GM12878 (cell line): ENCODE measurements at regions not wholly inside any gene's neighbourhood (a gene's known extent, or its start where the extent isn't known, plus 50 kb on each side); places are given as distances from the start of the nearest gene placed in this dataset.

ENCODE experiments used
- ATAC-seq: fragments of 200-7000 bp; cut with Tn5 transposase; 3 replicates; pipeline ENCODE4 v1.9.1; 2020; ENCODE audit warnings: mild to moderate bottlenecking, moderate library complexity
- BruUV-seq: library from RNA; stranded (reverse); fragments of 400-500 nt; replicated peaks from 2 replicates; lab custom pipeline; 2021; lab: Mats Ljungman, UMichigan
- CTCF ChIA-PET: fragments of 300-600 bp; sonication (Branson Sonifier 250); formaldehyde crosslinking; extraction: SDS; loops from one replicate; lab custom pipeline; 2021; ENCODE audit warnings: inconsistent platforms; lab: Yijun Ruan, JAX
- POLR2A ChIA-PET: fragments of 350-600 bp; formaldehyde crosslinking; extraction: SDS; loops from one replicate; lab custom pipeline; 2021; ENCODE audit warnings: inconsistent platforms; lab: Charles Lee
- RAD21 ChIA-PET: fragments of 300-600 bp; sonication (Branson Sonifier 250); formaldehyde crosslinking; loops from one replicate; lab custom pipeline; 2023; ENCODE audit warnings: antibody characterized with exemption; ENCODE audit not compliant: unreplicated experiment; lab: Charles Lee
- SMC1A ChIA-PET: fragments of 300-600 bp; sonication (Branson Sonifier 250); formaldehyde crosslinking; loops from one replicate; lab custom pipeline; 2023; ENCODE audit not compliant: unreplicated experiment, uncharacterized antibody; lab: Charles Lee
- DNase-seq: peaks from one replicate; pipeline ENCODE4 v3.0.0-alpha.2; 2011; ENCODE audit warnings: low read depth, low spot score
- FAIRE-seq: peaks from 3 replicates; lab custom pipeline; 2011; peaks lifted over from hg19 to GRCh38; lab: Jason Lieb, UNC
- H2AFZ ChIP-seq: 2 replicates; pipeline ENCODE4 v1.6.0; 2011; ENCODE audit warnings: low read depth, low read length, control low read depth; ENCODE audit not compliant: control insufficient read depth
- H3K27ac ChIP-seq: 2 replicates; pipeline ENCODE4 v1.5.1; 2011; ENCODE audit warnings: control low read depth; ENCODE audit not compliant: control insufficient read depth, insufficient read depth
- H3K27me3 ChIP-seq, 2 experiments: replicated peaks in 1 of 2; 2 replicates each; pipeline versions ENCODE4 v1.6.0 to v1.6.1; 2011; ENCODE audit warnings: low read length in 1 of 2; ENCODE audit not compliant: control insufficient read depth in 2 of 2, insufficient read depth in 2 of 2
- H3K36me3 ChIP-seq, 2 experiments: 2 replicates each; pipeline ENCODE4 v1.5.1; 2011; ENCODE audit warnings: low read length in 1 of 2; ENCODE audit not compliant: control insufficient read depth in 2 of 2, insufficient read depth in 2 of 2
- H3K4me1 ChIP-seq: 2 replicates; pipeline ENCODE4 v1.6.1; 2011; ENCODE audit warnings: mild to moderate bottlenecking, low read length, moderate library complexity, mixed read lengths; ENCODE audit not compliant: control insufficient read depth, insufficient read depth
- H3K4me2 ChIP-seq: 2 replicates; pipeline ENCODE4 v1.6.0; 2011; ENCODE audit warnings: control low read depth; ENCODE audit not compliant: control insufficient read depth, insufficient read depth
- H3K4me3 ChIP-seq: fragments of 200-600 bp; sonication (generic); 2 replicates; pipeline ENCODE4 v1.5.1; 2016
- H3K79me2 ChIP-seq: 2 replicates; pipeline ENCODE4 v1.6.0; 2011; ENCODE audit warnings: low read length; ENCODE audit not compliant: control insufficient read depth, insufficient read depth
- H3K9ac ChIP-seq: 2 replicates; pipeline ENCODE4 v1.8.0; 2011; ENCODE audit warnings: low read length, control low read depth, mixed read lengths; ENCODE audit not compliant: control insufficient read depth, insufficient read depth
- H3K9me3 ChIP-seq: replicated peaks from 3 replicates; pipeline ENCODE4 v1.5.1; 2011; ENCODE audit warnings: mild to moderate bottlenecking, low read length; ENCODE audit not compliant: control insufficient read depth, insufficient read depth
- H4K20me1 ChIP-seq: 2 replicates; pipeline ENCODE4 v1.6.0; 2011; ENCODE audit not compliant: control insufficient read depth, insufficient read depth
- CHD4 ChIP-seq: fragments of 200-600 bp; sonication (generic); IDR thresholded peaks from 2 replicates; pipeline ENCODE4 v1.6.1; 2016; ENCODE audit warnings: mild to moderate bottlenecking
- EED ChIP-seq: sonication (generic); IDR thresholded peaks from 2 replicates; pipeline ENCODE4 v1.6.1; 2016; ENCODE audit warnings: antibody characterized with exemption, low read depth
- JUND ChIP-seq: IDR thresholded peaks from 2 replicates; pipeline ENCODE4 v1.6.1; 2012; ENCODE audit warnings: low read depth, mild to moderate bottlenecking, low read length, improper control_type of control experiment, moderate library complexity
- KLF5 ChIP-seq: fragments of 450-650 bp; IDR thresholded peaks from 2 replicates; pipeline ENCODE4 v1.6.1; 2014; ENCODE audit warnings: mild to moderate bottlenecking; ENCODE audit not compliant: partially characterized antibody
- LARP7 ChIP-seq: fragments of 450-650 bp; IDR thresholded peaks from 2 replicates; pipeline ENCODE4 v1.6.1; 2017; ENCODE audit warnings: mild to moderate bottlenecking
- MTA2 ChIP-seq: fragments of 450-650 bp; IDR thresholded peaks from 2 replicates; pipeline ENCODE4 v1.6.1; 2016; ENCODE audit warnings: low read depth, mild to moderate bottlenecking, moderate library complexity
- NR2C2 ChIP-seq: IDR thresholded peaks from 2 replicates; pipeline ENCODE4 v1.6.1; 2011; ENCODE audit warnings: borderline replicate concordance, low read depth; ENCODE audit not compliant: control insufficient read depth, insufficient read length
- POLR2A ChIP-seq: IDR thresholded peaks from 2 replicates; pipeline ENCODE4 v1.6.1; 2011; ENCODE audit warnings: low read depth, mild to moderate bottlenecking, low read length
- POLR2AphosphoS2 ChIP-seq: IDR thresholded peaks from 2 replicates; pipeline ENCODE4 v1.6.1; 2011; ENCODE audit warnings: low read depth, mild to moderate bottlenecking, low read length, improper control_type of control experiment, moderate library complexity
- SPI1 ChIP-seq: IDR thresholded peaks from 2 replicates; pipeline ENCODE4 v1.6.1; 2011; ENCODE audit warnings: low read depth, mild to moderate bottlenecking, low read length, moderate library complexity, borderline replicate concordance; ENCODE audit not compliant: insufficient read depth
- SREBF2 ChIP-seq: IDR thresholded peaks from 2 replicates; pipeline ENCODE4 v1.6.1; 2012; ENCODE audit warnings: mild to moderate bottlenecking, low read length
- SUPT20H ChIP-seq: IDR thresholded peaks from 2 replicates; pipeline ENCODE4 v1.6.1; 2011; ENCODE audit warnings: low read depth, mild to moderate bottlenecking, low read length, moderate library complexity, borderline replicate concordance; ENCODE audit not compliant: control insufficient read depth
- TARDBP ChIP-seq: IDR thresholded peaks from 2 replicates; pipeline ENCODE4 v1.6.1; 2016; ENCODE audit warnings: borderline replicate concordance
- YY1 ChIP-seq: IDR thresholded peaks from 2 replicates; pipeline ENCODE4 v1.6.1; 2011; ENCODE audit warnings: low read depth, mild to moderate bottlenecking, low read length
- ZNF384 ChIP-seq: IDR thresholded peaks from 2 replicates; pipeline ENCODE4 v1.6.1; 2012; ENCODE audit warnings: low read depth, mild to moderate bottlenecking, low read length, improper control_type of control experiment, borderline replicate concordance
- WGBS: methylation state at CpG from one replicate; pipeline ENCODE4 v1.1.6; 2016; ENCODE audit warnings: low lambda C conversion rate; ENCODE audit not compliant: insufficient replicate concordance, insufficient coverage; ENCODE audit errors: missing lambda C conversion rate; 5-methylcytosine and 5-hydroxymethylcytosine counted together
- in situ Hi-C: fragments of 300-500 bp; cut with MboI; formaldehyde crosslinking; loops from 9 replicates; pipeline ENCODE4 v1.14.3; 2018; ENCODE audit warnings: mixed read lengths
- intact Hi-C: fragments of 100-400 bp; cut with micrococcal nuclease; formaldehyde crosslinking; loops from one replicate; pipeline ENCODE4 v1.14.2; 2022; ENCODE audit not compliant: unreplicated experiment
- TF ChIP-seq, protein P1 (sequence below): fragments of 450-650 bp; IDR thresholded peaks from 2 replicates; pipeline ENCODE4 v1.6.1; 2018; ENCODE audit warnings: borderline replicate concordance, mild to moderate bottlenecking; ENCODE audit not compliant: partially characterized antibody
- TF ChIP-seq, protein P2 (sequence below): fragments of 450-650 bp; IDR thresholded peaks from 2 replicates; pipeline ENCODE4 v1.6.1; 2017; ENCODE audit warnings: mild to moderate bottlenecking, low read depth, inconsistent platforms; ENCODE audit not compliant: poor library complexity, severe bottlenecking

DNA sequence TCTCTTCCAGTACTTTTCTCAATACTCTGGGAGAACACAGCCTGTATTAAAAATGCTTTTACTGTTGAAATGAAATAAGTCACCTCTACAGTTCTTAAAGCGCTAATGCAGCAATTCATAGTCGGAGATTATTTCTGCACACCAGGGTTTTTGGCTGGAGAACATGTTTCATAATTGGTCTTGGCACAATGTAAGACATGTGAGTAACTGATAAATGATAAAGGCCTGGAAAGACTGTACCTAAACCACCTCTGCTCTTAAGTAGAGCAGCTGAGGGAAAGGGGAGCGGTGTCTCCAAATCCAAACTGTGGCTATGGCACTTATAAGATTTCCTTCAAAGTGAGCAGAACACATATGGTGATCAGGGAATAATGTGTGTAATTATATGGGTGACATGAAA, 390.3 kb upstream of the MBL2 start:
- no peak overlapping the region for H2AFZ ChIP-seq
- TF ChIP-seq POLR2A: no peak
- TF ChIP-seq ZNF384: no peak
- no peak for TF ChIP-seq JUND
- no peak for TF ChIP-seq SPI1
- TF ChIP-seq YY1: no peak
- no peak for TF ChIP-seq CHD4
- no peak for TF ChIP-seq POLR2AphosphoS2
- no peak for TF ChIP-seq EED
- TF ChIP-seq NR2C2: no peak
- TF ChIP-seq MTA2: no peak
- TF ChIP-seq KLF5: no peak
- TF ChIP-seq LARP7: no peak
- TF ChIP-seq SUPT20H: no peak
- TF ChIP-seq, protein P1, sequence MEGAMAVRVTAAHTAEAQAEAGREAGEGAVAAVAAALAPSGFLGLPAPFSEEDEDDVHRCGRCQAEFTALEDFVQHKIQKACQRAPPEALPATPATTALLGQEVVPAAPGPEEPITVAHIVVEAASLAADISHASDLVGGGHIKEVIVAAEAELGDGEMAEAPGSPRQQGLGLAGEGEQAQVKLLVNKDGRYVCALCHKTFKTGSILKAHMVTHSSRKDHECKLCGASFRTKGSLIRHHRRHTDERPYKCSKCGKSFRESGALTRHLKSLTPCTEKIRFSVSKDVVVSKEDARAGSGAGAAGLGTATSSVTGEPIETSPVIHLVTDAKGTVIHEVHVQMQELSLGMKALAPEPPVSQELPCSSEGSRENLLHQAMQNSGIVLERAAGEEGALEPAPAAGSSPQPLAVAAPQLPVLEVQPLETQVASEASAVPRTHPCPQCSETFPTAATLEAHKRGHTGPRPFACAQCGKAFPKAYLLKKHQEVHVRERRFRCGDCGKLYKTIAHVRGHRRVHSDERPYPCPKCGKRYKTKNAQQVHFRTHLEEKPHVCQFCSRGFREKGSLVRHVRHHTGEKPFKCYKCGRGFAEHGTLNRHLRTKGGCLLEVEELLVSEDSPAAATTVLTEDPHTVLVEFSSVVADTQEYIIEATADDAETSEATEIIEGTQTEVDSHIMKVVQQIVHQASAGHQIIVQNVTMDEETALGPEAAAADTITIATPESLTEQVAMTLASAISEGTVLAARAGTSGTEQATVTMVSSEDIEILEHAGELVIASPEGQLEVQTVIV: no peak
- TF ChIP-seq TARDBP: no peak
- no peak for TF ChIP-seq SREBF2
- TF ChIP-seq, protein P2, sequence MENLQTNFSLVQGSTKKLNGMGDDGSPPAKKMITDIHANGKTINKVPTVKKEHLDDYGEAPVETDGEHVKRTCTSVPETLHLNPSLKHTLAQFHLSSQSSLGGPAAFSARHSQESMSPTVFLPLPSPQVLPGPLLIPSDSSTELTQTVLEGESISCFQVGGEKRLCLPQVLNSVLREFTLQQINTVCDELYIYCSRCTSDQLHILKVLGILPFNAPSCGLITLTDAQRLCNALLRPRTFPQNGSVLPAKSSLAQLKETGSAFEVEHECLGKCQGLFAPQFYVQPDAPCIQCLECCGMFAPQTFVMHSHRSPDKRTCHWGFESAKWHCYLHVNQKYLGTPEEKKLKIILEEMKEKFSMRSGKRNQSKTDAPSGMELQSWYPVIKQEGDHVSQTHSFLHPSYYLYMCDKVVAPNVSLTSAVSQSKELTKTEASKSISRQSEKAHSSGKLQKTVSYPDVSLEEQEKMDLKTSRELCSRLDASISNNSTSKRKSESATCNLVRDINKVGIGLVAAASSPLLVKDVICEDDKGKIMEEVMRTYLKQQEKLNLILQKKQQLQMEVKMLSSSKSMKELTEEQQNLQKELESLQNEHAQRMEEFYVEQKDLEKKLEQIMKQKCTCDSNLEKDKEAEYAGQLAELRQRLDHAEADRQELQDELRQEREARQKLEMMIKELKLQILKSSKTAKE: no peak
- no peaks in the 10 kb centered on the region for H3K4me1 ChIP-seq
- ChIA-PET RAD21 (no interaction called here), SMC1A (interaction anchor here (0.9 kb wide), 1 partner anchor 149 kb away, joined by 3 read pairs; no protein-coding TSS in a partner anchor), CTCF (interaction anchor here (0.6 kb wide), 2 partner anchors 98 to 114 kb away, joined by 3 read pairs; no protein-coding TSS in a partner anchor), POLR2A (no interaction called here)
- in situ Hi-C loops: no loop called here
- no peak overlapping the region for H3K4me2 ChIP-seq
- intact Hi-C loops: no loop called here
- H3K9me3 ChIP-seq: no peaks in the 10 kb centered on the region
- no peak for DNase-seq
- no peak for FAIRE-seq
- 19% methylated on average over 3 of the region's 3 CpGs for WGBS
- no peak overlapping the region for H3K4me3 ChIP-seq
- H3K36me3 ChIP-seq: no peaks in the 10 kb centered on the region
- no peaks in the 10 kb centered on the region for H4K20me1 ChIP-seq
- ATAC-seq: no peak
- no peaks in the 10 kb centered on the region for H3K79me2 ChIP-seq
- no TSS peak for BruUV-seq
- H3K27ac ChIP-seq: no peak overlapping the region
- H3K27me3 ChIP-seq: no peaks in the 10 kb centered on the region
- no peak overlapping the region for H3K9ac ChIP-seq
